ENCODE measurements at regions not wholly inside any gene's neighbourhood (a gene's known extent, or its start where the extent isn't known, plus 50 kb on each side); places are given as distances from the start of the nearest gene placed in this dataset.

DNA sequence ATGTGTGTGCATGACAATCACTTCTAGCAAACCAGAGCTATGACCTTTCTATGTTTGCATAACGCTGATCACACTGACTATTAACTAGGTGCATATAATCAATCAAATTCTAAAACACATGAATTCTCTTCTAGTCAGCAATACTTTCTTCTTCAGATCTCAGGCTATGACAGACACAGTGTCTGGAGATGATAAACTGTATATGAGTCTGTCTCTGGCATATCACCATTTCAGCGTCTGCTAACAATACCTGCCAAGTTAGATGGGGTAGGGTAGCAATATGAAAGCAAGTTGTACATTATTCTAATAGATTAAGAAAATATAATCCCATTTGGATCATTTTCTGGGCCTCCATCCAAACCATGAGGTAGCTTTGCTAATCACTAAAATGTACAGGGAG lies 354.2 kb upstream of the EPHA4 start:
- CTCF ChIA-PET = no interaction called here

DNA sequence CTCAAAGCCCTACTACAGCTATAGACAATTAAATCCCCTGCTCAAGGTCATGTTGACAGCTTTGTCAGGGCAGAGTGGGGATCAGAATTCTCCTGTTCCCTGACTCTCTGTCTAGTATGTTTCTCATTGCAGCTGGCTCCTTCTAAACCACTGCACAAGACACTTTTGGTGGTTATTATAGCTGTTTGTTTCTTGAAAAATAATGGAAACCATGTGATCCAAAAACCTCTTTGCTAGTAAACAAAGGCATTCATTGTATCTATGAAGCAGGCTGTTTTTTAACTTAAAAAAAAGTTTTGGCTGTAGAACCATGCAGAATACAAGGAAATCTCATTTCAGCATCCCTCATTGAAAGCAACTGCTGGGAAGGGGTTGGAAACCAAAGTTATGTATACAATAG lies 352.5 kb upstream of the EPHA4 start:
- H3K9me2 ChIP-seq = no peaks in the 10 kb centered on the region
- H3K27me3 ChIP-seq (ENCODE audit: insufficient read depth) = no peaks in the 10 kb centered on the region
- H2AFZ ChIP-seq (ENCODE audit: low read depth) = no peak overlapping the region
- DNase-seq = no peak
- no peaks in the 10 kb centered on the region for H3K9me3 ChIP-seq
- no peaks in the 10 kb centered on the region for H4K20me1 ChIP-seq (ENCODE audit: insufficient read depth)
- no peaks in the 10 kb centered on the region for H3F3A ChIP-seq (replicated peaks; ENCODE audit: insufficient read depth)
- H3K79me2 ChIP-seq (ENCODE audit: insufficient read depth) = no peaks in the 10 kb centered on the region
- TF ChIP-seq ELF1 (IDR thresholded peaks at IDR 0.05) (no peak), GATA2 (CRISPR knock-in tag; IDR thresholded peaks at IDR 0.05) (no peak), NRF1 (IDR thresholded peaks at IDR 0.05; ENCODE audit: low read depth, low read length) (no peak), JUND (IDR thresholded peaks at IDR 0.05) (no peak), SMC3 (IDR thresholded peaks at IDR 0.05; ENCODE audit: low read depth, low read length) (no peak), NFIC (IDR thresholded peaks at IDR 0.05; ENCODE audit: borderline replicate concordance) (no peak), POLR2AphosphoS5 (IDR thresholded peaks at IDR 0.05; ENCODE audit: low read depth, low read length) (no peak), RAD21 (IDR thresholded peaks at IDR 0.05; ENCODE audit: low read length) (no peak), RXRA (IDR thresholded peaks at IDR 0.05; ENCODE audit: borderline replicate concordance, low read depth) (no peak)
- TF ChIP-seq, protein P1, sequence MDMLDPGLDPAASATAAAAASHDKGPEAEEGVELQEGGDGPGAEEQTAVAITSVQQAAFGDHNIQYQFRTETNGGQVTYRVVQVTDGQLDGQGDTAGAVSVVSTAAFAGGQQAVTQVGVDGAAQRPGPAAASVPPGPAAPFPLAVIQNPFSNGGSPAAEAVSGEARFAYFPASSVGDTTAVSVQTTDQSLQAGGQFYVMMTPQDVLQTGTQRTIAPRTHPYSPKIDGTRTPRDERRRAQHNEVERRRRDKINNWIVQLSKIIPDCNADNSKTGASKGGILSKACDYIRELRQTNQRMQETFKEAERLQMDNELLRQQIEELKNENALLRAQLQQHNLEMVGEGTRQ (IDR thresholded peaks at IDR 0.05; ENCODE audit: borderline replicate concordance, low read depth, low read length) = no peak
- TF ChIP-seq, protein P2, sequence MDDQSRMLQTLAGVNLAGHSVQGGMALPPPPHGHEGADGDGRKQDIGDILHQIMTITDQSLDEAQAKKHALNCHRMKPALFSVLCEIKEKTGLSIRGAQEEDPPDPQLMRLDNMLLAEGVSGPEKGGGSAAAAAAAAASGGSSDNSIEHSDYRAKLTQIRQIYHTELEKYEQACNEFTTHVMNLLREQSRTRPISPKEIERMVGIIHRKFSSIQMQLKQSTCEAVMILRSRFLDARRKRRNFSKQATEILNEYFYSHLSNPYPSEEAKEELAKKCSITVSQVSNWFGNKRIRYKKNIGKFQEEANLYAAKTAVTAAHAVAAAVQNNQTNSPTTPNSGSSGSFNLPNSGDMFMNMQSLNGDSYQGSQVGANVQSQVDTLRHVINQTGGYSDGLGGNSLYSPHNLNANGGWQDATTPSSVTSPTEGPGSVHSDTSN (IDR thresholded peaks at IDR 0.05) = no peak
- TF ChIP-seq, protein P3, sequence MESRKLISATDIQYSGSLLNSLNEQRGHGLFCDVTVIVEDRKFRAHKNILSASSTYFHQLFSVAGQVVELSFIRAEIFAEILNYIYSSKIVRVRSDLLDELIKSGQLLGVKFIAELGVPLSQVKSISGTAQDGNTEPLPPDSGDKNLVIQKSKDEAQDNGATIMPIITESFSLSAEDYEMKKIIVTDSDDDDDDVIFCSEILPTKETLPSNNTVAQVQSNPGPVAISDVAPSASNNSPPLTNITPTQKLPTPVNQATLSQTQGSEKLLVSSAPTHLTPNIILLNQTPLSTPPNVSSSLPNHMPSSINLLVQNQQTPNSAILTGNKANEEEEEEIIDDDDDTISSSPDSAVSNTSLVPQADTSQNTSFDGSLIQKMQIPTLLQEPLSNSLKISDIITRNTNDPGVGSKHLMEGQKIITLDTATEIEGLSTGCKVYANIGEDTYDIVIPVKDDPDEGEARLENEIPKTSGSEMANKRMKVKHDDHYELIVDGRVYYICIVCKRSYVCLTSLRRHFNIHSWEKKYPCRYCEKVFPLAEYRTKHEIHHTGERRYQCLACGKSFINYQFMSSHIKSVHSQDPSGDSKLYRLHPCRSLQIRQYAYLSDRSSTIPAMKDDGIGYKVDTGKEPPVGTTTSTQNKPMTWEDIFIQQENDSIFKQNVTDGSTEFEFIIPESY (IDR thresholded peaks at IDR 0.05; ENCODE audit: borderline replicate concordance, low read depth) = no peak
- H3K4me3 ChIP-seq (ENCODE audit: low read depth in 2 of 2, low read length in 1 of 2) = no peak overlapping the region
- no peaks in the 10 kb centered on the region for H3K36me3 ChIP-seq (replicated peaks in 1 of 2; ENCODE audit: control insufficient read depth in 1 of 2, insufficient read depth in 2 of 2, low read length in 1 of 2)
- POLR2A ChIA-PET = no interaction called here
- no peaks in the 10 kb centered on the region for H3K4me1 ChIP-seq (ENCODE audit: control insufficient read depth in 1 of 2, insufficient read depth in 2 of 2, low read depth in 1 of 2, low read length in 1 of 2)
- no peak overlapping the region for H3K27ac ChIP-seq (ENCODE audit: low read depth in 2 of 2, low read length in 1 of 2)
- H3K4me2 ChIP-seq = no peak overlapping the region
- CTCF ChIA-PET = no interaction called here
- H3K9ac ChIP-seq = no peak overlapping the region

More for the DNA sequence above, 354.2 kb upstream of the EPHA4 start:
- TF ChIP-seq ELF1 (IDR thresholded peaks at IDR 0.05) = no peak
- no peak for TF ChIP-seq GATA2 (CRISPR knock-in tag; IDR thresholded peaks at IDR 0.05)
- TF ChIP-seq, protein P1 (IDR thresholded peaks at IDR 0.05; ENCODE audit: borderline replicate concordance, low read depth, low read length) = no peak
- TF ChIP-seq, protein P4, sequence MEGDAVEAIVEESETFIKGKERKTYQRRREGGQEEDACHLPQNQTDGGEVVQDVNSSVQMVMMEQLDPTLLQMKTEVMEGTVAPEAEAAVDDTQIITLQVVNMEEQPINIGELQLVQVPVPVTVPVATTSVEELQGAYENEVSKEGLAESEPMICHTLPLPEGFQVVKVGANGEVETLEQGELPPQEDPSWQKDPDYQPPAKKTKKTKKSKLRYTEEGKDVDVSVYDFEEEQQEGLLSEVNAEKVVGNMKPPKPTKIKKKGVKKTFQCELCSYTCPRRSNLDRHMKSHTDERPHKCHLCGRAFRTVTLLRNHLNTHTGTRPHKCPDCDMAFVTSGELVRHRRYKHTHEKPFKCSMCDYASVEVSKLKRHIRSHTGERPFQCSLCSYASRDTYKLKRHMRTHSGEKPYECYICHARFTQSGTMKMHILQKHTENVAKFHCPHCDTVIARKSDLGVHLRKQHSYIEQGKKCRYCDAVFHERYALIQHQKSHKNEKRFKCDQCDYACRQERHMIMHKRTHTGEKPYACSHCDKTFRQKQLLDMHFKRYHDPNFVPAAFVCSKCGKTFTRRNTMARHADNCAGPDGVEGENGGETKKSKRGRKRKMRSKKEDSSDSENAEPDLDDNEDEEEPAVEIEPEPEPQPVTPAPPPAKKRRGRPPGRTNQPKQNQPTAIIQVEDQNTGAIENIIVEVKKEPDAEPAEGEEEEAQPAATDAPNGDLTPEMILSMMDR (IDR thresholded peaks at IDR 0.05) = no peak
- TF ChIP-seq SMC3 (IDR thresholded peaks at IDR 0.05; ENCODE audit: low read depth, low read length) = no peak
- TF ChIP-seq TCF12 (IDR thresholded peaks at IDR 0.05) = no peak
- TF ChIP-seq, protein P5, sequence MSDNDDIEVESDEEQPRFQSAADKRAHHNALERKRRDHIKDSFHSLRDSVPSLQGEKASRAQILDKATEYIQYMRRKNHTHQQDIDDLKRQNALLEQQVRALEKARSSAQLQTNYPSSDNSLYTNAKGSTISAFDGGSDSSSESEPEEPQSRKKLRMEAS (IDR thresholded peaks at IDR 0.05; ENCODE audit: low read depth) = no peak
- TF ChIP-seq CHD2 (IDR thresholded peaks at IDR 0.05; ENCODE audit: low read length, partially characterized antibody) = no peak
- no peak for TF ChIP-seq POLR2AphosphoS5 (IDR thresholded peaks at IDR 0.05; ENCODE audit: low read depth, low read length)
- no peak for TF ChIP-seq MEF2A (IDR thresholded peaks at IDR 0.05; ENCODE audit: borderline replicate concordance, low read depth)
- TF ChIP-seq, protein P6, sequence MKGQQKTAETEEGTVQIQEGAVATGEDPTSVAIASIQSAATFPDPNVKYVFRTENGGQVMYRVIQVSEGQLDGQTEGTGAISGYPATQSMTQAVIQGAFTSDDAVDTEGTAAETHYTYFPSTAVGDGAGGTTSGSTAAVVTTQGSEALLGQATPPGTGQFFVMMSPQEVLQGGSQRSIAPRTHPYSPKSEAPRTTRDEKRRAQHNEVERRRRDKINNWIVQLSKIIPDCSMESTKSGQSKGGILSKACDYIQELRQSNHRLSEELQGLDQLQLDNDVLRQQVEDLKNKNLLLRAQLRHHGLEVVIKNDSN (IDR thresholded peaks at IDR 0.05; ENCODE audit: borderline replicate concordance, low read depth) = no peak
- no peak for TF ChIP-seq TAF1 (IDR thresholded peaks at IDR 0.05; ENCODE audit: borderline replicate concordance, low read depth, low read length)
- no peak for TF ChIP-seq FOSL2 (IDR thresholded peaks at IDR 0.05; ENCODE audit: borderline replicate concordance, low read depth)
- TF ChIP-seq RFX5 (IDR thresholded peaks at IDR 0.05; ENCODE audit: low read length) = no peak
- 4% methylated on average over 2 of the region's 2 CpGs for WGBS (ENCODE audit: low lambda C conversion rate)
- H3K4me3 ChIP-seq (ENCODE audit: low read depth in 2 of 2, low read length in 1 of 2) = no peak overlapping the region
- no peaks in the 10 kb centered on the region for H3K9me3 ChIP-seq
- H3K4me1 ChIP-seq (ENCODE audit: control insufficient read depth in 1 of 2, insufficient read depth in 2 of 2, low read depth in 1 of 2, low read length in 1 of 2) = no peaks in the 10 kb centered on the region
- H3K4me2 ChIP-seq = no peak overlapping the region
- no peaks in the 10 kb centered on the region for H4K20me1 ChIP-seq (ENCODE audit: insufficient read depth)
- POLR2A ChIA-PET = no interaction called here
- H3K36me3 ChIP-seq (replicated peaks in 1 of 2; ENCODE audit: control insufficient read depth in 1 of 2, insufficient read depth in 2 of 2, low read length in 1 of 2) = no peaks in the 10 kb centered on the region
- H3K9me2 ChIP-seq = no peaks in the 10 kb centered on the region
- H3F3A ChIP-seq (replicated peaks; ENCODE audit: insufficient read depth) = no peaks in the 10 kb centered on the region
- no peak for DNase-seq
- no peak overlapping the region for H3K9ac ChIP-seq
- H3K27me3 ChIP-seq (ENCODE audit: insufficient read depth) = no peaks in the 10 kb centered on the region
- no peak overlapping the region for H2AFZ ChIP-seq (ENCODE audit: low read depth)
- H3K27ac ChIP-seq (ENCODE audit: low read depth in 2 of 2, low read length in 1 of 2) = no peak overlapping the region
- no peaks in the 10 kb centered on the region for H3K79me2 ChIP-seq (ENCODE audit: insufficient read depth)
